ENCODE measurements at regions not wholly inside any gene's neighbourhood (a gene's known extent, or its start where the extent isn't known, plus 50 kb on each side); places are given as distances from the start of the nearest gene placed in this dataset.
"Not testable (repeated sequence)": the region's sequence is repeated elsewhere in the genome, so short reads cannot be mapped to it uniquely, and the experiment has no call there.

- no peaks in the 10 kb centered on the region for H3K27me3 ChIP-seq (ENCODE audit: control insufficient read depth in 4 of 4, insufficient read depth in 4 of 4, low read length in 3 of 4)
- DNase-seq (ENCODE audit: low spot score): no peak
- no peaks in the 10 kb centered on the region for H3K9me3 ChIP-seq (ENCODE audit: control insufficient read depth in 4 of 4, low read length in 3 of 4)
- H3K36me3 ChIP-seq (ENCODE audit: control insufficient read depth in 4 of 4, insufficient read depth in 3 of 4, low read depth in 1 of 4, low read length in 3 of 4): no peaks in the 10 kb centered on the region
- no peaks in the 10 kb centered on the region for H3K4me1 ChIP-seq (ENCODE audit: control insufficient read depth in 4 of 4, insufficient read depth in 4 of 4, low read length in 3 of 4)
- TF ChIP-seq, protein P1, sequence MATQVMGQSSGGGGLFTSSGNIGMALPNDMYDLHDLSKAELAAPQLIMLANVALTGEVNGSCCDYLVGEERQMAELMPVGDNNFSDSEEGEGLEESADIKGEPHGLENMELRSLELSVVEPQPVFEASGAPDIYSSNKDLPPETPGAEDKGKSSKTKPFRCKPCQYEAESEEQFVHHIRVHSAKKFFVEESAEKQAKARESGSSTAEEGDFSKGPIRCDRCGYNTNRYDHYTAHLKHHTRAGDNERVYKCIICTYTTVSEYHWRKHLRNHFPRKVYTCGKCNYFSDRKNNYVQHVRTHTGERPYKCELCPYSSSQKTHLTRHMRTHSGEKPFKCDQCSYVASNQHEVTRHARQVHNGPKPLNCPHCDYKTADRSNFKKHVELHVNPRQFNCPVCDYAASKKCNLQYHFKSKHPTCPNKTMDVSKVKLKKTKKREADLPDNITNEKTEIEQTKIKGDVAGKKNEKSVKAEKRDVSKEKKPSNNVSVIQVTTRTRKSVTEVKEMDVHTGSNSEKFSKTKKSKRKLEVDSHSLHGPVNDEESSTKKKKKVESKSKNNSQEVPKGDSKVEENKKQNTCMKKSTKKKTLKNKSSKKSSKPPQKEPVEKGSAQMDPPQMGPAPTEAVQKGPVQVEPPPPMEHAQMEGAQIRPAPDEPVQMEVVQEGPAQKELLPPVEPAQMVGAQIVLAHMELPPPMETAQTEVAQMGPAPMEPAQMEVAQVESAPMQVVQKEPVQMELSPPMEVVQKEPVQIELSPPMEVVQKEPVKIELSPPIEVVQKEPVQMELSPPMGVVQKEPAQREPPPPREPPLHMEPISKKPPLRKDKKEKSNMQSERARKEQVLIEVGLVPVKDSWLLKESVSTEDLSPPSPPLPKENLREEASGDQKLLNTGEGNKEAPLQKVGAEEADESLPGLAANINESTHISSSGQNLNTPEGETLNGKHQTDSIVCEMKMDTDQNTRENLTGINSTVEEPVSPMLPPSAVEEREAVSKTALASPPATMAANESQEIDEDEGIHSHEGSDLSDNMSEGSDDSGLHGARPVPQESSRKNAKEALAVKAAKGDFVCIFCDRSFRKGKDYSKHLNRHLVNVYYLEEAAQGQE (IDR thresholded peaks at IDR 0.05): no peak
- TF ChIP-seq EGR1 (IDR thresholded peaks at IDR 0.05; ENCODE audit: low read depth in 2 of 2) (no peak), GABPA (IDR thresholded peaks at IDR 0.05 in 1 of 2, conservative IDR thresholded peaks at IDR 0.05 in 1 of 2) (no peak)
- TF ChIP-seq, protein P2, sequence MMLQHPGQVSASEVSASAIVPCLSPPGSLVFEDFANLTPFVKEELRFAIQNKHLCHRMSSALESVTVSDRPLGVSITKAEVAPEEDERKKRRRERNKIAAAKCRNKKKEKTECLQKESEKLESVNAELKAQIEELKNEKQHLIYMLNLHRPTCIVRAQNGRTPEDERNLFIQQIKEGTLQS (IDR thresholded peaks at IDR 0.05): no peak
- H3K9ac ChIP-seq (ENCODE audit: low read depth in 1 of 2, low read length in 2 of 2): no peak overlapping the region
- no peak overlapping the region for H3K27ac ChIP-seq (ENCODE audit: low read depth in 1 of 2, low read length in 2 of 2)
- 79% methylated on average over 4 of the region's 4 CpGs for WGBS
- no peak overlapping the region for H3K4me3 ChIP-seq (ENCODE audit: low read depth in 1 of 3, low read length in 3 of 3)
Measured at GRCh38 chr1:190011585-190011984, 466.1 kb downstream of the BRINP3 start.

DNA sequence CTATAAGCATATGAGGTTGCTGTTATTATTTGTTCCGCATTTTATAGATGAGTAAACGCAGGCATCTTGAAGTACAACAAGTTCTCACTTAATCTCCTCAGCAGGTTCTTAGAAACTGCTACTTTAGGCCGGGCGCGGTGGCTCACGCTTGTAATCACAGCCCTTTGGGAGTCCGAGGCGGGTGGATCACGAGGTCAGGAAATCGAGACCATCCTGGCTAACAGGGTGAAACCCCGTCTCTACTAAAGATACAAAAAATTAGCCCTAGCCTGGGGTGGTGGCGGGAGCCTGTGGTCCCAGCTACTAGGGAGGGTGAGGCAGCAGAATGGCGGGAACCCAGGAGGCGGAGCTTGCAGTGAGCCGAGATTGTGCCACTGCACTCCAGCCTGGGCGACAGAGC is 458.5 kb downstream of the BRINP3 start:
- H3K4me3 ChIP-seq (ENCODE audit: low read depth in 1 of 3, low read length in 3 of 3); H3K36me3 ChIP-seq (ENCODE audit: control insufficient read depth in 4 of 4, insufficient read depth in 3 of 4, low read depth in 1 of 4, low read length in 3 of 4); H3K27me3 ChIP-seq (ENCODE audit: control insufficient read depth in 4 of 4, insufficient read depth in 4 of 4, low read length in 3 of 4); DNase-seq (ENCODE audit: low spot score); H3K9ac ChIP-seq (ENCODE audit: low read depth in 1 of 2, low read length in 2 of 2); H3K27ac ChIP-seq (ENCODE audit: low read depth in 1 of 2, low read length in 2 of 2); H3K4me1 ChIP-seq (ENCODE audit: control insufficient read depth in 4 of 4, insufficient read depth in 4 of 4, low read length in 3 of 4); H3K9me3 ChIP-seq (ENCODE audit: control insufficient read depth in 4 of 4, low read length in 3 of 4): not testable (repeated sequence)
- 92% methylated on average over 16 of the region's 16 CpGs for WGBS

DNA sequence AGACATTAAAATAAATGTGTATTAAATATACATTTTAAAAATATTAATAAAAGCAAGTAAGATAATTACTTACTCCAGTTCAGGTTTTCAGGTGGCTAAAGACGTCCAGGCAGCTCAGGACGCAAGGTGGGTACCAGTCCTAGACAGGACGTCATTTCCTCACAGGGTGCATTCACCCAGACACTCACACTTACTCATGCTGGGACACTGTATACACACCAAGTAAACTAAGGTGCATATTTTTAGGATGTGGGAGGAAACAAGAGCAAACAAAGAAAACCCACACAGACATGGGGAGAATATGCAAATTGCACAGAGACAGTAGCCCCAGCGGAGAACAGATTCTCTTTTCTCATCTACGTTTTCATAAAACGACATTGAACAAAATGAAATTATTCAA is 457.9 kb downstream of the BRINP3 start:
- Histone ChIP-seq H3K36me3 (ENCODE audit: control insufficient read depth in 4 of 4, insufficient read depth in 3 of 4, low read depth in 1 of 4, low read length in 3 of 4) (no peaks in the 10 kb centered on the region), H3K9me3 (ENCODE audit: control insufficient read depth in 4 of 4, low read length in 3 of 4) (no peaks in the 10 kb centered on the region), H3K27me3 (ENCODE audit: control insufficient read depth in 4 of 4, insufficient read depth in 4 of 4, low read length in 3 of 4) (no peaks in the 10 kb centered on the region), H3K9ac (ENCODE audit: low read depth in 1 of 2, low read length in 2 of 2) (no peak overlapping the region), H3K4me1 (ENCODE audit: control insufficient read depth in 4 of 4, insufficient read depth in 4 of 4, low read length in 3 of 4) (no peaks in the 10 kb centered on the region), H3K27ac (ENCODE audit: low read depth in 1 of 2, low read length in 2 of 2) (no peak overlapping the region), H3K4me3 (ENCODE audit: low read depth in 1 of 3, low read length in 3 of 3) (no peak overlapping the region)
- whole genome bisulfite sequencing: 78% methylated on average over 6 of the region's 6 CpGs
- TF ChIP-seq FOXA2 (IDR thresholded peaks at IDR 0.05) (no peak), RAD21 (IDR thresholded peaks at IDR 0.05) (no peak)
- DNase-seq (ENCODE audit: low spot score): no peak

DNA sequence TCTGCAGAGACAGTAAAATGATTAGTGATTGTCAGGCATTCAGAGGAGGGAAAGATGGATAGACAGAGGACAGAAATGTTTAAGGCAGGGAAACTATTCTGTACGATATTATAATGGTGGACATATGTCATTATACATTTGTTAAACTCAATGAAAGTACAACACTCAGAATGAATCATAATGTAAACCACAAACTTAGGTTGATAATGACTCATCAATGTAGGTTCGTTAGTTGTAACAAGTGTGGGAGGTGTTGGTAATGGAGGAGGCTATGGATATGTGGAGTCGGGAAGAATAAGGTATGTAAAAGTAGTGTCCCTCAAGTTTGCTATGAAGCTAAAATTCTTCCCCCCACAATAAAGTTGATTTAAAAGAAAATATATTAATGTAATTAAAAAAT is 455.0 kb downstream of the BRINP3 start:
- H3K4me3 ChIP-seq (ENCODE audit: low read depth in 1 of 3, low read length in 3 of 3): no peak overlapping the region
- WGBS: 72% methylated on average over 3 of the region's 3 CpGs
- no peak overlapping the region for H3K27ac ChIP-seq (ENCODE audit: low read depth in 1 of 2, low read length in 2 of 2)
- no peak for DNase-seq (ENCODE audit: low spot score)
- no peak overlapping the region for H3K9ac ChIP-seq (ENCODE audit: low read depth in 1 of 2, low read length in 2 of 2)
- H3K36me3 ChIP-seq (ENCODE audit: control insufficient read depth in 4 of 4, insufficient read depth in 3 of 4, low read depth in 1 of 4, low read length in 3 of 4): no peaks in the 10 kb centered on the region
- H3K9me3 ChIP-seq (ENCODE audit: control insufficient read depth in 4 of 4, low read length in 3 of 4): no peaks in the 10 kb centered on the region
- H3K27me3 ChIP-seq (ENCODE audit: control insufficient read depth in 4 of 4, insufficient read depth in 4 of 4, low read length in 3 of 4): no peaks in the 10 kb centered on the region
- H3K4me1 ChIP-seq (ENCODE audit: control insufficient read depth in 4 of 4, insufficient read depth in 4 of 4, low read length in 3 of 4): no peaks in the 10 kb centered on the region
- TF ChIP-seq FOXA2 (IDR thresholded peaks at IDR 0.05) (no peak), EGR1 (IDR thresholded peaks at IDR 0.05; ENCODE audit: low read depth in 2 of 2) (no peak), RAD21 (IDR thresholded peaks at IDR 0.05) (no peak), GABPA (IDR thresholded peaks at IDR 0.05 in 1 of 2, conservative IDR thresholded peaks at IDR 0.05 in 1 of 2) (no peak), ZBTB33 (IDR thresholded peaks at IDR 0.05) (no peak), FOXA1 (IDR thresholded peaks at IDR 0.05) (no peak), SP1 (IDR thresholded peaks at IDR 0.05) (no peak), NR2F2 (IDR thresholded peaks at IDR 0.05) (no peak), JUND (IDR thresholded peaks at IDR 0.05) (no peak), RXRA (IDR thresholded peaks at IDR 0.05) (no peak), HNF4A (conservative IDR thresholded peaks at IDR 0.05) (no peak), TAF1 (conservative IDR thresholded peaks at IDR 0.05) (no peak)
- TF ChIP-seq, protein P3, sequence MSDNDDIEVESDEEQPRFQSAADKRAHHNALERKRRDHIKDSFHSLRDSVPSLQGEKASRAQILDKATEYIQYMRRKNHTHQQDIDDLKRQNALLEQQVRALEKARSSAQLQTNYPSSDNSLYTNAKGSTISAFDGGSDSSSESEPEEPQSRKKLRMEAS (IDR thresholded peaks at IDR 0.05): no peak
- TF ChIP-seq, protein P1 (IDR thresholded peaks at IDR 0.05): no peak

Measured in liver (tissue), 7 donors.